Ishikawa (cell line): ENCODE measurements at regions not wholly inside any gene's neighbourhood (a gene's known extent, or its start where the extent isn't known, plus 50 kb on each side); places are given as distances from the start of the nearest gene placed in this dataset.

Source experiments
- EP300 ChIP-seq: IDR thresholded peaks from 2 replicates; pipeline ENCODE4 v1.6.1; 2012; ENCODE audit warnings: borderline replicate concordance
- FOXM1 ChIP-seq: IDR thresholded peaks from 2 replicates; pipeline ENCODE4 v1.6.1; 2012; ENCODE audit warnings: low read depth, borderline replicate concordance
- MAX ChIP-seq: IDR thresholded peaks from 2 replicates; pipeline ENCODE4 v1.6.1; 2012
- REST ChIP-seq: IDR thresholded peaks from 2 replicates; pipeline ENCODE4 v1.6.1; 2012; ENCODE audit warnings: low read depth, mild to moderate bottlenecking
- TEAD4 ChIP-seq: IDR thresholded peaks from 2 replicates; pipeline ENCODE4 v1.6.1; 2012
- YY1 ChIP-seq: IDR thresholded peaks from 2 replicates; pipeline ENCODE4 v1.6.1; 2012; ENCODE audit warnings: low read depth
- ZBTB7A ChIP-seq: IDR thresholded peaks from 2 replicates; pipeline ENCODE4 v1.6.1; 2012; ENCODE audit warnings: low read depth

- TF ChIP-seq EP300 (no peak), TEAD4 (no peak), REST (no peak), MAX (no peak), YY1 (no peak), FOXM1 (no peak), ZBTB7A (no peak)
These were observed 79.6 kb upstream of the GRB10 start for GRCh38 chr7:50862302-50862701.
